Right cardiac atrium (tissue), 5 donors: ENCODE measurements at regions not wholly inside any gene's neighbourhood (a gene's known extent, or its start where the extent isn't known, plus 50 kb on each side); places are given as distances from the start of the nearest gene placed in this dataset.
A peak's percentile ranks its signal among the peaks of the same experiment; 100 is the strongest.

Experiments
- ATAC-seq, 2 donors: fragments of 200-7000 bp; cut with Tn5 transposase; one replicate each; pipeline versions ENCODE4 v1.8.0 to v1.9.1; 2020; ENCODE audit warnings: moderate library complexity in 2 of 2, mild to moderate bottlenecking in 1 of 2
- DNase-seq, 3 donors: peaks; one replicate each; pipeline ENCODE4 v3.0.0-alpha.2; 2020
- H3K27ac ChIP-seq: one replicate; pipeline ENCODE4 v1.5.1; 2013; ENCODE audit warnings: mild to moderate bottlenecking, low read length, control low read depth, moderate library complexity
- H3K27me3 ChIP-seq: one replicate; pipeline ENCODE4 v1.6.1; 2013; ENCODE audit not compliant: control insufficient read depth, insufficient read depth
- H3K4me1 ChIP-seq: one replicate; pipeline ENCODE4 v1.6.1; 2013; ENCODE audit warnings: low read length; ENCODE audit not compliant: control insufficient read depth, insufficient read depth
- H3K4me3 ChIP-seq: one replicate; pipeline ENCODE4 v1.5.1; 2013; ENCODE audit warnings: low read length, control low read depth
- H3K9me3 ChIP-seq: one replicate; pipeline ENCODE4 v1.6.1; 2013; ENCODE audit warnings: low read length; ENCODE audit not compliant: control insufficient read depth
- WGBS: extraction: QIAGEN DNeasy Blood & Tissue Kit; methylation state at CpG from one replicate; pipeline ENCODE4 v1.1.7; 2013; 5-methylcytosine and 5-hydroxymethylcytosine counted together
- intact Hi-C, 4 donors: fragments of 100-400 bp; cut with DNase I; formaldehyde crosslinking; loops; one replicate each; pipeline versions ENCODE4 v1.11.0 to v1.14.0; 2022 to 2023
- donor health status: healthy with polysubstance abuse.
- donor health status: DM: no; HTN: yes; CAD: no.
- donor health status: DM: no; HTN: no; CAD: no.
- donor health status: DM: no; HTN: yes; CAD: no; lungs with severe emphysema.
- donor health status: DM: yes; HTN: yes; CAD: no.

DNA sequence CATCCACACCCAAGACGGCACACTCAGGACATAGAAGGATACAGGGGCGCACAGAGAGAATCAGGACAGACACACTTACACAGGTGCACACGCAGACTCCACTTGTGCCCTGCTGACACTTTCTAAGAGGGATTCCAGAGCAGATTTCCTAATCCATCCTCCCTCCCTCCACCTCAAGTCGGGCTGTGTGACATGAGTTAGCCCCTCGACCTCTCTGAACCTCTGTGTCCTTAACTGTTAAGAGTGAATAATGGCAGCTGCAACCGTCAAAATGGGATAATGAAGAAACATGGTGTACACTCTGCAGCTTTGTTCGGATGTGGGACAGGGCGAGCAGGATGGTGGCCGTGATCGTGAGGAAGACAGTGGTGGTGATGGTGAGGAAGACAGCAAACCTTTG is 100.1 kb downstream of the CPN2 start:
- WGBS, result 60% methylated on average over 10 of the region's 10 CpGs

DNA sequence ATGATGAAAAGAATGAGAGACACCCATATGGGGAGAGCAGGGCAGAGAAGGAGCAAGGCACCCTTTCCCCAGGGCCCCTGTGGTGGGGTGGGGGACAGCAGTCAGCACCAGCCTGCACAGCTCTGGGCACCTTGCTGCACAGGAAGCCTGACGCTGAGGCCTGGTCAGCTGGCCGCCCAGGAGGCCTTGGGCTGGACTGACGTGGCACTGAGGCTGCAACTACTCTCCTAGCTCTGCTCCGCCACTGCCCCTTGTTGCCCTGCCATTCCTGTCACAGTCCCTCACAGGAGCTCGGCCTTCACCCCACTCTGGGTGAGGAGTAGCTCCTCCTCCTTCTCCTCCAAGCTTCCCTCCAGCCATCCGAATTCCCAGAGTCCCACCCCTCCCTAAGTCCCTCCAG is 99.7 kb downstream of the CPN2 start:
- no peak for ATAC-seq
- WGBS, result 76% methylated on average over 6 of the region's 6 CpGs
- no peak overlapping the region for H3K4me3 ChIP-seq
- H3K27ac ChIP-seq, result no peak overlapping the region
- H3K27me3 ChIP-seq, result no peaks in the 10 kb centered on the region
- intact Hi-C loops, result no loop called here
- peaks cover 3% of the 10 kb centered on the region for H3K4me1 ChIP-seq
- no peak for DNase-seq
- H3K9me3 ChIP-seq, result no peaks in the 10 kb centered on the region

More for the DNA sequence above, 100.1 kb downstream of the CPN2 start:
- no peaks in the 10 kb centered on the region for H3K27me3 ChIP-seq
- intact Hi-C loops, result no loop called here
- peaks cover 3% of the 10 kb centered on the region for H3K4me1 ChIP-seq
- H3K9me3 ChIP-seq, result no peaks in the 10 kb centered on the region
- no peak overlapping the region for H3K4me3 ChIP-seq
- DNase-seq, result no peak
- no peak for ATAC-seq
- no peak overlapping the region for H3K27ac ChIP-seq

DNA sequence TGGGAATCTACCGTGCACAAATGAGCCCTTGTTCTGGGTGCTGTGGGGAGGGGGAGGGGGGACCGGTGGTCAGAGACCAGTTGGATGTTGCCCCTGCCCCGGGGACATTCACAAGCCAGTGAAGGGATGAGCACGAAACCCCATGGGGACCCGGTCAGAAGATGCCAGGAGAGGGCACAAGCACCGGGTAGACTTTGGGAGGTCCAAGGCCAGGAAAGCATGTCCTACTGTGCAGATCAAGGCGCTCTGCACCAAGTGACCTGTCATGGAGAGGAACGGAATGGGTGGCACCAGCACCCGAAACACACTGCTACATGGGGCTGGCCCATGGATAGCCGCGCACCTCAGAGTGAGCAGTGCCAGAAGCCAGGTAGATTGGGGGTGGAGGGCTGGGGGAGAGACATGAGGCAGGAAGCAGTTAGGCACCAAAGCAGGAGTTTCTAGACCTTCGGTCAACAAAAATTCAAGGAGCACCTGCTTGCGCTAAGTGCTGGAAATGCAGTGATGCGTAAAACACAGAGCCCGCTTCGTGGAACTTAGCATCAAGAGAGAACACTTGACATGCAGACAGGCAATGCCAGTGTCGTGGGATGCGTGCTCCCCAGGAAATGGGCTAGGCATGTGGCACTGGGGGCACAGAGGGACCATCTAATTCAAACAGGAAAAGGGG is 99.1 kb downstream of the CPN2 start:
- intact Hi-C loops, result no loop called here
- 97% methylated on average over 18 of the region's 18 CpGs for WGBS

DNA sequence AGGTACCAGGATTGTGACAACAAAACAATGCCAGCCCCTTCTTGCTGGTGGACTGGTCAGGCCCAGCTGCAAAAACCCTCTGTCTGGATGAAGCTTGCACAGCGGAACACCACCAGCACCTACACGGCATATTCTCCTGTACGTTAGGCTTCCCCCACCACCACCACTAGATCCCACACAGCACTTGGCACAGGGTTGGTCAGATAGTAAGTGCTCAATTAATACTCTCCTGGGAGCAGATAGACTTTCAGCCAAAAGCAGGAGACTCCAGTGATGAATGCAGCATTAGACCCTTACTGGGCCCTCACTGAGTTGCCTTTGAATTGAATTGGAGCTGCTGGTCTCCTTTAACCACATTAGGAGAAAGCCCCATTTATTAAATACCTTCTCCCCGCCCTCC is 97.9 kb downstream of the CPN2 start:
- Histone ChIP-seq H3K4me1 (peaks cover 3% of the 10 kb centered on the region), H3K9me3 (no peaks in the 10 kb centered on the region), H3K27me3 (no peaks in the 10 kb centered on the region), H3K4me3 (no peak overlapping the region), H3K27ac (no peak overlapping the region)
- WGBS, result 74% methylated on average over 4 of the region's 4 CpGs
- intact Hi-C loops, result no loop called here
- ATAC-seq (no peak), DNase-seq (no peak)

More for the DNA sequence above, 99.1 kb downstream of the CPN2 start:
- DNase-seq (no peak), ATAC-seq (no peak)
- Histone ChIP-seq H3K4me3 (no peak overlapping the region), H3K4me1 (peaks cover 3% of the 10 kb centered on the region), H3K9me3 (no peaks in the 10 kb centered on the region), H3K27ac (no peak overlapping the region), H3K27me3 (no peaks in the 10 kb centered on the region)

DNA sequence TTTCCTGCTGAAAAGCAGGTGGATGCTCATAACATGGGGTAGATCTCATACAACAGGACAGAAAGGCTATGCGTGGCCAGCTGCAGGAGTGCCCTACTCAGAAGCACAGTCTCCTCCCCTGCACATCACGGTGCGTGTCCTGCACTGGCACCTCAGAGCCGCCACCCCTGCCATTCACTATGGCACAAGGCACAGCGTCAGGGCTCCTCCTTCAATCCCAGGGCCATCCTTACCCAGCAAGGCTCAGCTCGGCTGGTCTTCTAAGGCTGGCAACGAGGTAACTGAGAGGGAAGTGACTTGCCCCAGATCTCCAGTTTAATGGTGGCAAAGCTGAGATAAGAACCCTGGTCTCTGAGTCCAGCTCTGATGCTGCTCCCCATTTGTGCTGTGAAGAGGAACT is 97.1 kb downstream of the CPN2 start:
- 95% methylated on average over 7 of the region's 7 CpGs for WGBS
- DNase-seq (no peak), ATAC-seq (no peak)
- Histone ChIP-seq H3K4me1 (peaks cover 2% of the 10 kb centered on the region), H3K4me3 (no peak overlapping the region), H3K9me3 (no peaks in the 10 kb centered on the region), H3K27me3 (no peaks in the 10 kb centered on the region), H3K27ac (no peak overlapping the region)
- intact Hi-C loops, result no loop called here

DNA sequence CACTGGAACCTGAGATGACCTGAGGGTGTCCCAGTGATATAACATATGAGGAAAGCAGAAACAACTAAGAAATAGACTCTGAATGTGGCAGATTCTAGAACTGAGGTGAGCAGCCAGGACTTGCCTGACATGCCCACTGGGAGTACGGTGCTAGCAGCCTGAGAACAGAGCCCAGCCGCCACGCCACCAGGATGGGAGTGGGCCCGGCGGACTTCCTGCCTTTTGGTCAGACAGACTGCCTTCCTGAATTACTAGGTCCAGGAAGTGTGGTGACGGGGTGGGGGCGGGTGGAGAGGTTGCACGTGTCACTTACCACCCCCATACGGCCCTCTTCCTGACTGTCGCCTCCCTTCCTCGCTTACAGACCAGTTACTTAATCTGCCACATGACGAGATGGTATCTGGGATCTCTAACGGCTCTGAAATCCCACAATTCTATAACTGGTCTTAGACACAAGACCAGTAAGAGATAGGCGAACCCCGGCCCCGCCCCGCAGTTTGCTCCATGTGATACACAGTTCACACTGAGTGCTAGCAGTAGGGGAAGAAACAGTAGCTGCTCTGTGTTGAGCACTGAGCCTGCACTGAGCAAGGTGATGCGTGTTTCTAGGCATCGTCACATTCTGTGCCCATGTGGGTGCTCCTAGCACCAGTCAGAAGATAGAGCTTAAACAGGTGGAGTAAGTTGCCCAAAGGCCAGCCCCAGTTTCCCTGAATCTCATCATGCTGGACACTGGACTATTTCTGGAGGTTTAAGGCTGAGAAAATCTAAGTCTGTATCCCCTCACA is 95.7 kb downstream of the CPN2 start:
- ATAC-seq (peak; percentile 85 to 95), DNase-seq (peak; percentile 88 to 93 (median 91))
- 25% methylated on average over 19 of the region's 19 CpGs for WGBS
- intact Hi-C loops, result no loop called here
- Histone ChIP-seq H3K4me1 (peaks cover 2% of the 10 kb centered on the region), H3K27ac (peak overlapping the region; percentile 8), H3K27me3 (no peaks in the 10 kb centered on the region), H3K4me3 (no peak overlapping the region), H3K9me3 (no peaks in the 10 kb centered on the region)

DNA sequence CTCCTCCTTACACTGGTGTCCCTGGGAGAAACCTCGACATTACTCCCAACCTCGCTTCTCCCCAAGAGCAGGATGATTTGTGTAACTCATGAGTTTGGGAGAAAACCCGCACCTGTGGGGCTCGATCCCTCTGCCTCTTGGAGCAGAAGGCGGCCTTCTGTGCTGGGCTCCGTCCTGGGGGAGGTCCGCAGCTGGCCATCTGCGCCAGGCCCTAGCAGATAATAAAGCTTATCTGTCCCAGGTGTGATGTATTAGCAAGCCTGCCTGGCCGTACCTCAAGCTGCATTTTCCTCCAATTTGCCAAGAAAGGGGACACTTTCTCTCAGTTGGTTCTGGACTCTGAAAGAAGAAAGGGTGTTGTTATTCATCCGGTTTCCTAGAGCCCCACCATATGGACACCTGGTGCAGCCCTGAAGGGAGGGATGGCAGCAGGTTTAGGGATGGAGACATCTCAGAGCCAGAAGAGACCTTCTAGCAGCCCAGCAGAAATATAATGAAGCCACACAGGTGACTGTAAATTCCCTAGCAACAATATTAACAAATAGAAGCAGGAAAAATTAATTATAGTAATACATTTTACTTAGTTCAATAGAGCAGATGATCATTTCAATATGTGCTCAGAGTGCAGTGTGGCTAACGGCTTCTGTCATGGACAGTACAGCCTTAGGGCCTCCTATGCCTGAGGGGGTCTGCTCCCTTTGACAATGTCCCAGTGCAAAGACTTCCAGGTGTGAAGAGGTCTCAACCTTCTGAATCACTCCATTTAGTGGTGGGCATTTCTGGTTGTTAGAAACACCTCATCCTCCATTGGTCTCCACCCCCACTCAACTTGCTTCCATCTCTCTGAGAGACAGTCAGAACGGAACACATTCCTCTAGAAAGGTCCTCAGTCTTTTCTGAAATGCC is 94.8 kb downstream of the CPN2 start:
- peaks cover 2% of the 10 kb centered on the region for H3K4me1 ChIP-seq
- no peak overlapping the region for H3K4me3 ChIP-seq
- WGBS, result 90% methylated on average over 12 of the region's 12 CpGs
- ATAC-seq (no peak), DNase-seq (no peak)
- H3K9me3 ChIP-seq, result no peaks in the 10 kb centered on the region
- intact Hi-C loops, result no loop called here
- H3K27ac ChIP-seq, result no peak overlapping the region
- no peaks in the 10 kb centered on the region for H3K27me3 ChIP-seq

DNA sequence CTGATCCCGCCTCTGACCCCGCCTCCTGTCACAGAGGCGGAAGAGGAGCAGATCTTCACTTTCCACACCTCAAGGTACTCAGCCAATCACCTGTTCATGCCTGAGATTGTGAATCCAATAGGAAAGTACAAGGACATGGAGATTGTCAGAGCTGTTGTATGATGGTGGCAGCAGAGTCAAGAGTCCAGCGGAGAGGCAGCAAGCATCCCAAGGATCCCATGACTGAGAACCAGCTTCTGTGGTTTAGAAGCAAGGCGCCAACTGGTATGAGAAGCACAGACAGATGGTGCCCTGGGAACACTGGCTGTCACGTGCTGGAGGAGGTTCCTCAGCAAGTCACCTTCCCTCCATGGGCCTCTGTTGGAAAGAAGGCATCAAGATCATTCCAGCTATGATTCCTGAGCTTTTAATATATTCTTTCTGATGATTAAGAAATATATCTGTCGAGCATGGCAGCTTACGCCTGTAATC is 93.9 kb downstream of the CPN2 start:
- intact Hi-C loops, result no loop called here
- H3K9me3 ChIP-seq, result no peaks in the 10 kb centered on the region
- ATAC-seq (no peak), DNase-seq (no peak)
- 95% methylated on average over 8 of the region's 8 CpGs for WGBS
- no peak overlapping the region for H3K4me3 ChIP-seq
- H3K27me3 ChIP-seq, result no peaks in the 10 kb centered on the region
- H3K27ac ChIP-seq, result no peak overlapping the region
- H3K4me1 ChIP-seq, result no peaks in the 10 kb centered on the region

DNA sequence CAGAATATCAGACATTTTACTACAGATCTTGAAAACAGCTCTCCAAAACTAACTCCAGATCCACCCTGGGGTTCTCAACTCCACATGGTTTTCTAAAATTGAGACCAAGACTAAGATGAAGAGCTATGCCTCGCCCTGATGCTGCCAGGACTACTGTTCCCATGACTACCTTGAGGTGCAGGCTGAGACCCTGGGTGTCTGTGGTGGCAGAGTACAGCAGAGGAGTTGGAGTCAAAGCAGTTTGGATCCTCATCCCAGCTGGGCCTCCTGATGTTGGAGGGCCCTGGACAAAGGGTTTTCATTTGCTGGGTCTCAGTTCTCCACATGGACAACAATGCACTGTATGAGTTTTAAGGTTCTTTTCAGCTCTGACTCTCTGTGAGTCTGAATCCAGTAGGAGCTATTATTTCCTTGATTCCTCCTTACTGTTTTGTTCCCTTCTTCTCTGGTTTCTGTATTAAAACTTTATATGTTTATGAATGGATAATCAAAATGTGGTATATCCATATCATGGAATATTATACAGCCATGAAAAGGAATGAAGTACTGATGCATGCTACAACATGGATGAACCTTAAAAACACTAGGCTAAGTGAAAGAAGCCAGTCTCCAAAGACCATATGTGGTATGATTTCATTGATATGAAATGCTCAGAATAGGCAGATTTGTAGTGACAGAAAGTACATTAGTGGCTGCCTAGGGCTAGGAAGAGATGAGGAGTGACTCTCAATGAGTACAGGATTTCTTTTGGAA is 93.0 kb downstream of the CPN2 start:
- no peaks in the 10 kb centered on the region for H3K9me3 ChIP-seq
- no peak for DNase-seq
- intact Hi-C loops, result no loop called here
- H3K27ac ChIP-seq, result no peak overlapping the region
- no peaks in the 10 kb centered on the region for H3K27me3 ChIP-seq
- 94% methylated on average over 1 of the region's 1 CpG for WGBS
- no peak overlapping the region for H3K4me3 ChIP-seq
- ATAC-seq, result no peak
- H3K4me1 ChIP-seq, result no peaks in the 10 kb centered on the region

DNA sequence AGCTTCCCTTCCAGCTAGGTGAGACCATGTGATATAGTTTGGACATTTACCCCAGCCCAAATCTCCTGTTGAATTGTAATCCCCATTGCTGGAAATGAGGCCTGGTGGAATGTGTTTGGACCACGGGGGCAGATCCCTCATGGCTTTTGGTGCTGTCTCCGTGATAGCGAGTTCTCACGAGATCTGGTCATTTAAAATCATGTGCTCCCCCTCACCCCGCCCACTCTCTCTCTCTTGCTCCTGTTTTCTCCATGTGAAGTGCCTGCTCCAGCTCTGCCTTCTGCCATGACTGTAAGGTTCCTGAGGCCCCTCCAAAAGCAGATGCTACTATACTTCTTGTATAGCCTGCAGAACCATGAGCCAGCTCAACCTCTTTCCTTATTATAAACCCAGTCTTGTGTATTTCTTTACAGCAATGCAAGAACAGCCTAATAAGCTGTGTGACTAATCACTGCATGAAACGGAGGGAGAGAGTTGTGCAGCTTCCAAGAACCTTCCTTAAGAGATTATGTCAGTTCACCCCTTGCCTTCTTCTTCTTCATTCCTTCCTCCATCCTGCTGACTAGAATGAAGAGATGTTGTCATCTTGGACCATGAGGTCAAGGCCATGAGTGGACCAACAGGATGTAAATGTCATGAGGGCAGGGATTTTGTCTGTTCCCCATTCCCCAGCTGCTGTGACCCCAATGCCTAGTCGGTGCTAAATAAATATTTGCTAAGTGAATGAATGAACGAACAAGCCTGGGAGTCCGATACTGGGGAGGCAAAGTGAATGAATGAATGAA is 91.0 kb downstream of the CPN2 start:
- intact Hi-C loops, result no loop called here
- WGBS, result 84% methylated on average over 9 of the region's 9 CpGs
- no peak overlapping the region for H3K4me3 ChIP-seq

More for the DNA sequence above, 91.0 kb downstream of the CPN2 start:
- ATAC-seq (no peak), DNase-seq (no peak)
- Histone ChIP-seq H3K9me3 (no peaks in the 10 kb centered on the region), H3K27ac (no peak overlapping the region), H3K4me1 (no peaks in the 10 kb centered on the region), H3K27me3 (no peaks in the 10 kb centered on the region)
